Activated CD8-positive, alpha-beta T cell treated with anti-CD3 and anti-CD28 coated beads, Interleukin-2, amount 10 ng/mL, durations not matched to agents 7 days and 5 days (primary cell): ENCODE measurements at regions not wholly inside any gene's neighbourhood (a gene's known extent, or its start where the extent isn't known, plus 50 kb on each side); places are given as distances from the start of the nearest gene placed in this dataset.
"Not testable (repeated sequence)": the region's sequence is repeated elsewhere in the genome, so short reads cannot be mapped to it uniquely, and the experiment has no call there.

Source experiments
- ATAC-seq: fragments of 150-1000 bp; cut with Tn5 transposase; one replicate; pipeline ENCODE4 v1.10.0; 2021; ENCODE audit warnings: moderate library complexity
- CTCF ChIA-PET: fragments of 350-600 bp; sonication (Branson Sonifier 250); formaldehyde crosslinking; loops from one replicate; lab custom pipeline; 2021; ENCODE audit warnings: antibody characterized with exemption; lab: Charles Lee
- POLR2A ChIA-PET: fragments of 350-600 bp; sonication (Branson Sonifier 250); formaldehyde crosslinking; loops from one replicate; lab custom pipeline; 2021; ENCODE audit warnings: antibody characterized with exemption; lab: Charles Lee
- DNase-seq: peaks from one replicate; pipeline ENCODE4 v3.0.0-alpha.2; 2020
- H3K27ac Mint-ChIP-seq: one replicate; pipeline ENCODE4 v1.8.0; 2021; ENCODE audit warnings: mild to moderate bottlenecking, mixed read lengths
- H3K27me3 Mint-ChIP-seq: one replicate; pipeline ENCODE4 v1.8.0; 2021; ENCODE audit warnings: low read depth, mixed read lengths
- H3K36me3 Mint-ChIP-seq: one replicate; pipeline ENCODE4 v1.8.0; 2021; ENCODE audit warnings: low read depth, mixed read lengths
- H3K4me1 Mint-ChIP-seq: one replicate; pipeline ENCODE4 v1.8.0; 2021; ENCODE audit warnings: low read depth, mixed read lengths
- H3K4me3 Mint-ChIP-seq: one replicate; pipeline ENCODE4 v1.8.0; 2021; ENCODE audit warnings: mild to moderate bottlenecking, mixed read lengths
- H3K9me3 Mint-ChIP-seq: one replicate; pipeline ENCODE4 v1.8.0; 2022; ENCODE audit warnings: mixed read lengths; ENCODE audit not compliant: insufficient read depth

- DNase-seq (no peak), ATAC-seq (no peak)
- H3K27ac Mint-ChIP-seq, result no peak overlapping the region
- no peaks in the 10 kb centered on the region for H3K36me3 Mint-ChIP-seq
- ChIA-PET CTCF (no interaction called here), POLR2A (no interaction called here)
- H3K4me1 Mint-ChIP-seq, result no peaks in the 10 kb centered on the region
- no peak overlapping the region for H3K4me3 Mint-ChIP-seq
- H3K9me3 Mint-ChIP-seq, result no peaks in the 10 kb centered on the region
- no peaks in the 10 kb centered on the region for H3K27me3 Mint-ChIP-seq
These were observed 246.8 kb upstream of the DCC start for GRCh38 chr18:52093171-52093570.

- ChIA-PET POLR2A (no interaction called here), CTCF (no interaction called here)
- H3K27me3 Mint-ChIP-seq, result no peaks in the 10 kb centered on the region
- no peak overlapping the region for H3K27ac Mint-ChIP-seq
- H3K9me3 Mint-ChIP-seq, result no peaks in the 10 kb centered on the region
- no peaks in the 10 kb centered on the region for H3K4me1 Mint-ChIP-seq
- H3K4me3 Mint-ChIP-seq, result no peak overlapping the region
- ATAC-seq, result no peak
- DNase-seq, result no peak
- no peaks in the 10 kb centered on the region for H3K36me3 Mint-ChIP-seq
These were observed 221.3 kb upstream of the DCC start for GRCh38 chr18:52118684-52119083.

GRCh38 chr18:52130624-52131301 is 209.2 kb upstream of the DCC start:
- ATAC-seq, result no peak
- H3K27ac Mint-ChIP-seq, result no peak overlapping the region

GRCh38 chr18:52131845-52132244 is 208.2 kb upstream of the DCC start:
- Mint-ChIP-seq H3K4me3 (no peak overlapping the region), H3K36me3 (no peaks in the 10 kb centered on the region), H3K9me3 (peaks cover 12% of the 10 kb centered on the region), H3K4me1 (no peaks in the 10 kb centered on the region), H3K27me3 (no peaks in the 10 kb centered on the region), H3K27ac (no peak overlapping the region)
- DNase-seq (no peak), ATAC-seq (no peak)
- ChIA-PET POLR2A (no interaction called here), CTCF (no interaction called here)

More at GRCh38 chr18:52130624-52131301, 209.2 kb upstream of the DCC start:
- Mint-ChIP-seq H3K27me3 (no peaks in the 10 kb centered on the region), H3K36me3 (no peaks in the 10 kb centered on the region), H3K9me3 (peaks cover 3% of the 10 kb centered on the region), H3K4me1 (no peaks in the 10 kb centered on the region), H3K4me3 (no peak overlapping the region)
- POLR2A ChIA-PET, result no interaction called here
- no peak for DNase-seq
- CTCF ChIA-PET, result interaction anchor here (0.6 kb wide), 1 partner anchor 26 kb away, joined by 3 read pairs; no protein-coding TSS in a partner anchor

GRCh38 chr18:52136532-52136931 is 203.5 kb upstream of the DCC start:
- no peaks in the 10 kb centered on the region for H3K27me3 Mint-ChIP-seq
- H3K9me3 Mint-ChIP-seq, result peaks cover 15% of the 10 kb centered on the region
- CTCF ChIA-PET, result no interaction called here
- no peak overlapping the region for H3K4me3 Mint-ChIP-seq
- no peak for ATAC-seq
- H3K27ac Mint-ChIP-seq, result no peak overlapping the region
- POLR2A ChIA-PET, result no interaction called here
- no peaks in the 10 kb centered on the region for H3K36me3 Mint-ChIP-seq
- DNase-seq, result no peak
- no peaks in the 10 kb centered on the region for H3K4me1 Mint-ChIP-seq

GRCh38 chr18:52140986-52141385 is 199.0 kb upstream of the DCC start:
- CTCF ChIA-PET, result no interaction called here
- ATAC-seq (no peak), DNase-seq (no peak)
- H3K27me3 Mint-ChIP-seq, result no peaks in the 10 kb centered on the region
- POLR2A ChIA-PET, result no interaction called here
- H3K4me1 Mint-ChIP-seq, result no peaks in the 10 kb centered on the region
- H3K9me3 Mint-ChIP-seq, result peaks cover 11% of the 10 kb centered on the region
- H3K27ac Mint-ChIP-seq, result no peak overlapping the region
- no peak overlapping the region for H3K4me3 Mint-ChIP-seq
- H3K36me3 Mint-ChIP-seq, result no peaks in the 10 kb centered on the region

- POLR2A ChIA-PET, result no interaction called here
- no peaks in the 10 kb centered on the region for H3K9me3 Mint-ChIP-seq
These were observed 189.9 kb upstream of the DCC start for GRCh38 chr18:52150050-52150449.

GRCh38 chr18:52152036-52152435 is 188.0 kb upstream of the DCC start:
- H3K4me1 Mint-ChIP-seq, result no peaks in the 10 kb centered on the region
- DNase-seq (no peak), ATAC-seq (no peak)
- no peaks in the 10 kb centered on the region for H3K27me3 Mint-ChIP-seq
- H3K9me3 Mint-ChIP-seq, result peaks cover 4% of the 10 kb centered on the region
- H3K27ac Mint-ChIP-seq, result no peak overlapping the region
- H3K36me3 Mint-ChIP-seq, result no peaks in the 10 kb centered on the region
- POLR2A ChIA-PET, result no interaction called here
- no peak overlapping the region for H3K4me3 Mint-ChIP-seq
- CTCF ChIA-PET, result no interaction called here

More at GRCh38 chr18:52150050-52150449, 189.9 kb upstream of the DCC start:
- H3K36me3 Mint-ChIP-seq, result no peaks in the 10 kb centered on the region
- no peak overlapping the region for H3K4me3 Mint-ChIP-seq
- H3K27ac Mint-ChIP-seq, result no peak overlapping the region
- H3K4me1 Mint-ChIP-seq, result no peaks in the 10 kb centered on the region
- no peaks in the 10 kb centered on the region for H3K27me3 Mint-ChIP-seq
- DNase-seq (no peak), ATAC-seq (no peak)
- CTCF ChIA-PET, result no interaction called here

GRCh38 chr18:52156166-52156565 is 183.8 kb upstream of the DCC start:
- Mint-ChIP-seq H3K4me3 (no peak overlapping the region), H3K36me3 (no peaks in the 10 kb centered on the region), H3K4me1 (no peaks in the 10 kb centered on the region), H3K9me3 (peaks cover 4% of the 10 kb centered on the region), H3K27me3 (no peaks in the 10 kb centered on the region), H3K27ac (no peak overlapping the region)
- DNase-seq, result no peak
- ATAC-seq, result no peak
- ChIA-PET CTCF (no interaction called here), POLR2A (no interaction called here)

- Mint-ChIP-seq H3K9me3 (peaks cover 4% of the 10 kb centered on the region), H3K4me3 (no peak overlapping the region), H3K27me3 (no peaks in the 10 kb centered on the region), H3K27ac (no peak overlapping the region), H3K36me3 (no peaks in the 10 kb centered on the region), H3K4me1 (no peaks in the 10 kb centered on the region)
- ATAC-seq, result no peak
- CTCF ChIA-PET, result no interaction called here
- DNase-seq, result no peak
- POLR2A ChIA-PET, result no interaction called here
These were observed 179.4 kb upstream of the DCC start for GRCh38 chr18:52160636-52161035.

GRCh38 chr18:52163478-52163877 is 176.5 kb upstream of the DCC start:
- H3K4me1 Mint-ChIP-seq, result no peaks in the 10 kb centered on the region
- H3K9me3 Mint-ChIP-seq, result no peaks in the 10 kb centered on the region
- no peaks in the 10 kb centered on the region for H3K27me3 Mint-ChIP-seq
- no peak overlapping the region for H3K4me3 Mint-ChIP-seq
- ATAC-seq, result no peak
- ChIA-PET CTCF (no interaction called here), POLR2A (no interaction called here)
- no peaks in the 10 kb centered on the region for H3K36me3 Mint-ChIP-seq
- no peak for DNase-seq
- no peak overlapping the region for H3K27ac Mint-ChIP-seq

- ATAC-seq, H3K27ac Mint-ChIP-seq, H3K27me3 Mint-ChIP-seq, DNase-seq, H3K4me1 Mint-ChIP-seq, H3K9me3 Mint-ChIP-seq, CTCF ChIA-PET, POLR2A ChIA-PET, H3K4me3 Mint-ChIP-seq, H3K36me3 Mint-ChIP-seq: not testable (repeated sequence)
These were observed 171.9 kb upstream of the DCC start for GRCh38 chr18:52168131-52168530.

GRCh38 chr18:52174220-52174619 is 165.8 kb upstream of the DCC start:
- H3K9me3 Mint-ChIP-seq, result no peaks in the 10 kb centered on the region
- ChIA-PET POLR2A (no interaction called here), CTCF (no interaction called here)
- H3K27ac Mint-ChIP-seq, result no peak overlapping the region
- no peaks in the 10 kb centered on the region for H3K36me3 Mint-ChIP-seq
- H3K27me3 Mint-ChIP-seq, result no peaks in the 10 kb centered on the region
- H3K4me3 Mint-ChIP-seq, result no peak overlapping the region
- no peaks in the 10 kb centered on the region for H3K4me1 Mint-ChIP-seq
- DNase-seq (no peak), ATAC-seq (no peak)
